Activated T-cell treated with anti-CD3 and anti-CD28 coated beads, Interleukin-2, amount 50 U/mL, for 24 hours (primary cell): ENCODE measurements at regions not wholly inside any gene's neighbourhood (a gene's known extent, or its start where the extent isn't known, plus 50 kb on each side); places are given as distances from the start of the nearest gene placed in this dataset.
"Not testable (repeated sequence)": the region's sequence is repeated elsewhere in the genome, so short reads cannot be mapped to it uniquely, and the experiment has no call there.

Experiments used
- DNase-seq: peaks from one replicate; pipeline ENCODE4 v3.0.0-alpha.2; 2020
- H3K27ac Mint-ChIP-seq: 2 replicates; pipeline ENCODE4 v1.8.0; 2020; ENCODE audit warnings: mild to moderate bottlenecking, mixed read lengths
- H3K27me3 Mint-ChIP-seq: 2 replicates; pipeline ENCODE4 v1.8.0; 2020; ENCODE audit warnings: mixed read lengths
- H3K36me3 Mint-ChIP-seq: 2 replicates; pipeline ENCODE4 v1.8.0; 2020; ENCODE audit warnings: low read depth, mixed read lengths
- H3K4me1 Mint-ChIP-seq: 2 replicates; pipeline ENCODE4 v1.8.0; 2020; ENCODE audit warnings: low read depth, mixed read lengths
- H3K4me3 Mint-ChIP-seq: 2 replicates; pipeline ENCODE4 v1.8.0; 2020; ENCODE audit warnings: mild to moderate bottlenecking, moderate library complexity, mixed read lengths
- H3K9me3 Mint-ChIP-seq: 2 replicates; pipeline ENCODE4 v1.8.0; 2020; ENCODE audit warnings: mixed read lengths

DNA sequence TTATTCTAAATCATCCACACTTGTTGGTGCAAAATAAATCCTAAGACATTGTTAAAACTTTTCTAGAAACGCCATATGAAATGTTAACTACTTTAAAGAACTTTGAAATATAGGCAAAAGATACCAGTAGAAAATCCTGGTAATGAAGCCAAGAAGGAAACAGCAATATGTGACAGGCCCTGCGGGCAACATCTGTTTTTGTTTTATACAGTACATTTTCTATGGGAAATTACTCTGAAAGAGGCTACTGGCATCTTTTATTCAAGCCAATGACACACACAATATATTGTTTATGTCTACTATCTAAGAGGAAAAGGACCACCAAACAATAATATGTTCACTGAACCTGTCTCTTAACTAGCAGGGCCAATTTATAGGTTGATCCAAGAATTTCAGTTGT, 829.7 kb downstream of the PCDH17 start:
- no peaks in the 10 kb centered on the region for H3K4me1 Mint-ChIP-seq
- H3K9me3 Mint-ChIP-seq, result peaks cover 2% of the 10 kb centered on the region
- H3K36me3 Mint-ChIP-seq, result no peaks in the 10 kb centered on the region
- no peaks in the 10 kb centered on the region for H3K27me3 Mint-ChIP-seq
- H3K4me3 Mint-ChIP-seq, result no peak overlapping the region
- H3K27ac Mint-ChIP-seq, result no peak overlapping the region
- no peak for DNase-seq

DNA sequence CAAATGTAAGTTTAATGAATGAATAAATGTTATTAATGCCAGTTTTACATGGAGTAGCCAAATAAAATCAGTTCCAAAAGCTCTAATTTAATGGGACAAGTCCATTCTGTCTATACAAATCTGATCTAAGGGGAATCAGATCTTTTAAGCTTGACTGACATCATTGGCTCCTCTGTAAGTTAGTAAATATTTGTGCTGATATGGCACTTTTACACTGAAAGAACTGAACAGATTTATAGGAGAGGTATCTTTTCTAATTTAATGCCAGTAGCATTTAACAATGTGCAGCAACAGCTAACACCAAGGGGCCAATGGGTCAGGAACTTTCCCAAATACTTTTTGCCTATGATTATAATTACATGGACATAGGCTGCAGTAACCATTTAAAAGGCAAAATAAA, 832.3 kb downstream of the PCDH17 start:
- no peaks in the 10 kb centered on the region for H3K27me3 Mint-ChIP-seq
- H3K4me1 Mint-ChIP-seq, result no peaks in the 10 kb centered on the region
- H3K27ac Mint-ChIP-seq, result no peak overlapping the region
- H3K9me3 Mint-ChIP-seq, result peaks cover 5% of the 10 kb centered on the region
- H3K36me3 Mint-ChIP-seq, result no peaks in the 10 kb centered on the region
- no peak overlapping the region for H3K4me3 Mint-ChIP-seq
- no peak for DNase-seq

DNA sequence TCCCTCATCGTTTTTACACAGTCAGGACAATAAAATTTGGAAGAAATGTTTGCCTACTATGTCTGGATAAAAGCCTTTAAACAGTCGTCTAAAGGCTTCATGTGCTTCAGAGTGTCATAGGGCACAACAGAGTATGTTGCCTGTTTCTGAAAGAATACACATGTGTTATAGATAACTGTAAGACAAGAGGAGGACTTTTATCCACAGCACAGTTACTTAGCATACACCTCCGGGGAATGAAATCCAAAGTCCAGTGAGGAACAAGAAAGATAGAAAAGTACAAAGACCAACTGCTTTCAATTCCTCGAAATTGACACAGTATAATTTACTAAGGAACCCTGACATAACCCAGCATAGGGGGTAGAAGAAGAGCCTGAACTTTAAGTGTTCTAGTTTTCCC, 835.6 kb downstream of the PCDH17 start:
- DNase-seq, result no peak
- Mint-ChIP-seq H3K36me3 (no peaks in the 10 kb centered on the region), H3K27ac (no peak overlapping the region), H3K9me3 (peaks cover 14% of the 10 kb centered on the region), H3K4me1 (no peaks in the 10 kb centered on the region), H3K4me3 (no peak overlapping the region), H3K27me3 (no peaks in the 10 kb centered on the region)

DNA sequence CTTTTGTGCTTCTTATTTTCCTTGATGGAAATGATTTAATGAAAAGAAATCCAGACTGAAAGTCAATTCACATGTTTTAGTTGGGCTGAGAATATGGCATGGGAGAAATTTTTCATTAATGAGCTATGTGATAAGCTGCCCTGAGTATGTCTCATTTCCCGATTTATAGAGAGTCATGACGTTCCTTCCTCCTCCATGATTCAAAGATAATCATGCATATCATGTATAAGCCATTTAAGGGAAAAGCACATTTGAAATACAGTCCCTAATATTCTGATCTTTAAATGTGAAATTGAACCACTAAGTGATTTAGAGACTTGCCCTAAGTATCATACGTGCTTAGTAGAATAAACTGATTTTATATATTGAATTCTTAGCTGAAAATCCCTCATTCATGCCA, 840.9 kb downstream of the PCDH17 start:
- H3K4me3 Mint-ChIP-seq, result no peak overlapping the region
- no peaks in the 10 kb centered on the region for H3K27me3 Mint-ChIP-seq
- DNase-seq, result no peak
- H3K4me1 Mint-ChIP-seq, result no peaks in the 10 kb centered on the region
- H3K9me3 Mint-ChIP-seq, result peaks cover 27% of the 10 kb centered on the region
- no peaks in the 10 kb centered on the region for H3K36me3 Mint-ChIP-seq
- no peak overlapping the region for H3K27ac Mint-ChIP-seq

DNA sequence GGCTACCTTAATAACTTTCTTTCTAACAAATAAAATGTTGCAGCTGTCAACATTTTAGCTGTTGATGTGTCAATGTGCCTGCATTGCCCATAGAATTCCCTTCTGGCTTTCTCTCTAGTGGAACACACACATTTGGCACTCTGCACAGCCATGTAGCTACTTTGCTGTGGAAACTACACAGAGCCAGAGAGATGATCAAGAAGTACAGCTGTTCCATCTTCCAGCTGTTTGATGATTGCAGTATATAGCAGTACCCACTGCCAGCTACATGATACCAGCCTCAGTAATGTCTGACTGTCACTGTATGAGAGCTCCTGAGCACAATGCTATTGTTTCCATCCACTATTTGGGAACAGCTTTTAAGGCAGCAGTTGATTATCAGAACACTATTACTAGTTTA, 843.0 kb downstream of the PCDH17 start:
- Mint-ChIP-seq H3K9me3 (peaks cover 21% of the 10 kb centered on the region), H3K4me1 (no peaks in the 10 kb centered on the region), H3K4me3 (no peak overlapping the region), H3K27ac (no peak overlapping the region), H3K27me3 (no peaks in the 10 kb centered on the region), H3K36me3 (no peaks in the 10 kb centered on the region)
- DNase-seq, result no peak

DNA sequence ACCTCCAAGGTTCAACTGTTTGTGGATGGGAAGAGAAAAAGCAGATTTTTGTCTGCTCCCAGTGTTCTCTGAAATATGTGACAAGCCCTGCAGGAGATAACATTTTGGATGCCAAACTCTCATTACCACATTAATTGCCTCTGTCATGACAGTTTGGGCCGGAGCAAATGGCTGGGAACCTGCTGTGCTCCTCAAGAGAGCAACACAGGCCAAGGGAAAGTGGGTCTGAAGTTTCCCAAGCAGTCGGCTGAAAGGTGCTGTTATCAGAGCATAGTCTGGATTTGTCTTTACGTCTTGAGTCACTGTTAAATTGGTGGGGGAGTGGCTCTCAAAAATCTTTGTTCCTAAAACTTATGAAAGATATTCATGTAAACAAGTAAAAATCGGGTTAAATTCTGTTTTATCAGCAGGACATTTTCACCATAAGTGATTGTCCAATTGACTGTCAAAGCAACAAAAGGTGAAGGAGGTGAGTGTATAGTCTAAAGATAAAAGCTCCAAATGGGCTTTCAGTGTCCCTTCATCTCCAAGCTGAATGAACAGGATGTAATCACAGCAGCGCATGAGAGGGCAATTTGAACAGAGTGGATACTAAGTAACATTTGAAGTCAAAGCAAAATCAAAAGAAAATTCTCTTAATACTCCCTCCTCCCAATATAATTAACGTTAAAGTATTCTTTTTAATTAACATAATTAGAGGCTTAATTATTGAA, 844.8 kb downstream of the PCDH17 start:
- H3K36me3 Mint-ChIP-seq, result no peaks in the 10 kb centered on the region

DNA sequence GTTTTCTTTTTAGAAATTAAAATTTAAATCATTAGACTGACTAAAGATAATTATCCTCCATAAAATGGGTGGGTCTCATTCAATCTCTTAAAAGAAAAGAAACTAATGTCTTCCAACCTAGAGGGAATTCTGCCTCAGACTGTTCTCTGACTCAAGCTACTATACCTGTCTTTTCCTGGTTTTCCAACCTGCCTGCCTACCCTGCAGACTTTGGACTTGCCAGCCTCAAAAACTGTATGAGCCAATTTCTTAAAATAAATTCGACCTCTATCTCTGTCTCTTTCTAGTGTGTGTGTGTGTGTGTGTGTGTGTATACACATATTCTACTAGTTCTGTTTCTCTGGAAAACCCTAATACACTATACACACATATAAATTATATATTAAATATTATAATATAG, 847.3 kb downstream of the PCDH17 start:
- no peak for DNase-seq
- Mint-ChIP-seq H3K36me3 (no peaks in the 10 kb centered on the region), H3K27ac (no peak overlapping the region), H3K27me3 (no peaks in the 10 kb centered on the region), H3K9me3 (peaks cover 9% of the 10 kb centered on the region), H3K4me1 (no peaks in the 10 kb centered on the region), H3K4me3 (no peak overlapping the region)

More for the DNA sequence above, 844.8 kb downstream of the PCDH17 start:
- peaks cover 22% of the 10 kb centered on the region for H3K9me3 Mint-ChIP-seq
- no peaks in the 10 kb centered on the region for H3K27me3 Mint-ChIP-seq
- no peaks in the 10 kb centered on the region for H3K4me1 Mint-ChIP-seq
- no peak overlapping the region for H3K4me3 Mint-ChIP-seq
- no peak for DNase-seq
- H3K27ac Mint-ChIP-seq, result no peak overlapping the region

DNA sequence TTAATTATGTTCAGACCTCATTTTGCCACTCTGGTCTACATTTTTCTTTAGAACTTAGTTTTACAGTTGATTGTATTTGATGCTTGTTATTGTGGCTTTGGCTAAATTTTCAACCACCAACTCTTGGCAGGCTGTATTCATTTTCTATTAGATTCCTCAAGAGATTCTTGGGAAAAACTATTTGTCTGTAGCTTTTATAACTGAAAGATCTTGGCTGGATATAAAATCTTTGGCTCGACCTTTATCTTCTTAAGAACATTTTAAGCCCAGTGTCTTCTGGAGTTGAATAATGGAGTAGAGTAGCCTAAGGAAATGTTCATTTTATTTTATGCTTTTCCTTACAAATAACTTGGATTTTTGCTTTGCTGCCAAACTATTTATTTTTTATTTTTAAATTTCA, 848.5 kb downstream of the PCDH17 start:
- no peak for DNase-seq
- H3K27ac Mint-ChIP-seq, result no peak overlapping the region
- no peak overlapping the region for H3K4me3 Mint-ChIP-seq
- peaks cover 9% of the 10 kb centered on the region for H3K9me3 Mint-ChIP-seq
- no peaks in the 10 kb centered on the region for H3K4me1 Mint-ChIP-seq
- no peaks in the 10 kb centered on the region for H3K36me3 Mint-ChIP-seq
- H3K27me3 Mint-ChIP-seq, result no peaks in the 10 kb centered on the region

DNA sequence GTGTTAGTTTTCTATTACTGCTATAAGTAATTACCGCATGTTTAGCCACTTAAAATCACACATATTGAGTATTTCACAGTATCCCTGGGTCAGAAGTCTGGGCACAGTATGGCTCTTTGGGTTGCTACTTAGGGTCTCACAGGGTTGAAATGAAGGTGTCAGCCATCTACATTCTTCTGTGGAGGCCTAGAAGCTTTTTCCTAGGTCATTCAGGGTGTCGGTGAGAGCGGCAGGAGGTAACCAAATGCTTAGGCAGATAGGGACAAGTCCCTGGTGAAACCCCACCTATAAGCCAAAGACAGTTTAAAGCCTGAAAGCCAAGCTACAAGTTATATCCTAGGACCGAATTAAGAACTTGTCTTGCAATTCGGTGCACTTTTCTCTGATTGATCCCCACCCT, 856.7 kb downstream of the PCDH17 start:
- H3K4me1 Mint-ChIP-seq, result no peaks in the 10 kb centered on the region
- no peak for DNase-seq
- H3K9me3 Mint-ChIP-seq, result peaks cover 15% of the 10 kb centered on the region
- H3K36me3 Mint-ChIP-seq, result no peaks in the 10 kb centered on the region
- H3K4me3 Mint-ChIP-seq, result no peak overlapping the region
- H3K27me3 Mint-ChIP-seq, result no peaks in the 10 kb centered on the region
- H3K27ac Mint-ChIP-seq, result no peak overlapping the region

DNA sequence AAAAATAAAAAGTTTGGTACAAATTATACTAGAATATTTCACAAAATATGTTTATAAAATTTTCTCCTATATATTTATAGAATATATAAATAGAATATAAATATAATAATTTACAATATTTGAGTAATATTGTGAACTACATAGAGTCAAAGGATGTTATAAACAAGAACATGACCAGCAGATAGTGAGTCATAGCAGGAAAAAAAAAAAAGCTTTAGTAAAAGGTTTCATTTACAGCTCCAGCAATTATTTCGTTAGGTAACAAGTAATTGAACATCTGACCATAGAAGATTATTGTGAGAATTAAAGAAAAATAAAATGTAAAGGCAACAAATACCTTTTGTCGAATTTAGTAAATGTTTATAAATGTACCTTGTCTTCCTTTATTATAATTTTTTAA, 864.1 kb downstream of the PCDH17 start:
- no peak for DNase-seq
- Mint-ChIP-seq H3K4me3 (no peak overlapping the region), H3K27ac (no peak overlapping the region), H3K9me3 (peaks cover 7% of the 10 kb centered on the region), H3K4me1 (no peaks in the 10 kb centered on the region), H3K27me3 (no peaks in the 10 kb centered on the region), H3K36me3 (no peaks in the 10 kb centered on the region)

DNA sequence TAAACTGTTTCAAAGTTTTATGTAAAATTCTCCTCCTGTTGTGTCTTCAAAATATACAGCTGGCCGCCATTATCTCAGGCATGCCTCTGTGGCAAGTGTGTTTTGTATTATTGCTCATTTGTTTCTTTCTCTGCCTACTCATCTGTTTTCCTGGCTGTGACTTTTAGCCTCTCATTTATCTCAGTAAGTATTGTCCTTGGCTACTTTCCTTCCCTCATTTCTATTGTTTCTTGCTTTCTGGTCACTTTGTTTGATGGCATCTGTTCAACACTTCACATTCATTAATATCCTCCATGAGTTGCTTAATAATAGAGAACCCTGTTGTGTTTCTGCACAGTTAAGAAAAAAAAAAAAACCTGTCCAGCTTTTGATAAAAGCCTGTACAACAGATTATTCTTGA, 869.4 kb downstream of the PCDH17 start:
- Mint-ChIP-seq H3K27me3 (no peaks in the 10 kb centered on the region), H3K4me1 (no peaks in the 10 kb centered on the region), H3K27ac (no peak overlapping the region), H3K36me3 (no peaks in the 10 kb centered on the region), H3K4me3 (no peak overlapping the region), H3K9me3 (peaks cover 8% of the 10 kb centered on the region)
- no peak for DNase-seq

DNA sequence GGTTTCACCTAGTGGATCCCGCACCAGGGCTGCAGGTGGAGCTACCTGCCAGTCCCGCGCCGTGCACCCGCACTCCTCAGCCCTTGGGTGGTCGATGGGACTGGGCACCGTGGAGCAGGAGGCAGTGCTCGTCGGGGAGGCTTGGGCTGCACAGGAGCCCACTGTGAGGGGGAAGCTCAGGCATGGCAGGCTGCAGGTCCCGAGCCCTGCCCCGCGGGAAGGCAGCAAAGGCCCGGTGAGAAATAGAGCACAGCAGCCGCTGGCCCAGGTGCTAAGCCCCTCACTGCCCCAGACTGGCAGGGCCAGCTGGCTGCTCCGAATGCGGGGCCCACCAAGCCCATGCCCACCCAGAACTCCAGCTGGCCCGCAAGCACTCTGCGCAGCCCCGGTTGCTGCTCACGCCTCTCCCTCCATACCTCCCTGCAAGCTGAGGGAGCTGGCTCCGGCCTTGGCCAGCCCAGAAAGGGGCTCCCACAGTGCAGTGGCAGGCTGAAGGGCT, 872.7 kb downstream of the PCDH17 start:
- H3K4me3 Mint-ChIP-seq, H3K4me1 Mint-ChIP-seq, H3K27ac Mint-ChIP-seq, DNase-seq, H3K9me3 Mint-ChIP-seq, H3K27me3 Mint-ChIP-seq, H3K36me3 Mint-ChIP-seq: not testable (repeated sequence)

DNA sequence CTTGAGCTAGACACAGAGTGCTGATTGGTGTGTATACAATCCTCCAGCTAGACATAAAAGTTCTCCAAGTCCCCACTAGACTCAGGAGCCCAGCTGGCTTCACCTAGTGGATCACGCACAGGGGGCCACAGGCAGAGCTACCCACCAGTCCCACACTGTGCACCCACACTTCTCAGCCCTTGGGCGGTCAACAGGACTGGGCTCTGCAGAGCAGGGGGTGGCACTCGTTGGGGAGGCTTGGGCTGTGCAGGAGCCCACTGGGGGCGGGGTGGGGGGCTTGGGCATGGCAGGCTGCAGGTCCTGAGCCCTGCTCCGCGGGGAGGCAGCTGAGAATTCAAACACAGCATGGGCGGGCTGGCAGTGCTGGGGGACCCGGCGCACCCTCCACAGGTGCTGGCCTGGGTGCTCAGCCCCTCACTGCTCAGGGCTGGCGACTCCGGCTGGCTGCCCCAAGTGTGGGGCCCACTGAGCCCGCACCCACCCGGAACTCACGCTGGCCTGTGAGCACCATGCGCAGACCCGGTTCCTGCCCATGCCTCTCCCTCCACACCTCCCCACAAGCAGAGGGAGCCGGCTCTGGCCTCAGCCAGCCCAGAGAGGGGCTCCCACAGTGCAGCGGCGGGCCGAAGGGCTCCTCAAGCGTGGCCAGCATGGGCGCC, 873.8 kb downstream of the PCDH17 start:
- H3K9me3 Mint-ChIP-seq, result peaks cover 14% of the 10 kb centered on the region
- H3K27me3 Mint-ChIP-seq, H3K4me1 Mint-ChIP-seq, H3K36me3 Mint-ChIP-seq, H3K4me3 Mint-ChIP-seq, H3K27ac Mint-ChIP-seq, DNase-seq: not testable (repeated sequence)

DNA sequence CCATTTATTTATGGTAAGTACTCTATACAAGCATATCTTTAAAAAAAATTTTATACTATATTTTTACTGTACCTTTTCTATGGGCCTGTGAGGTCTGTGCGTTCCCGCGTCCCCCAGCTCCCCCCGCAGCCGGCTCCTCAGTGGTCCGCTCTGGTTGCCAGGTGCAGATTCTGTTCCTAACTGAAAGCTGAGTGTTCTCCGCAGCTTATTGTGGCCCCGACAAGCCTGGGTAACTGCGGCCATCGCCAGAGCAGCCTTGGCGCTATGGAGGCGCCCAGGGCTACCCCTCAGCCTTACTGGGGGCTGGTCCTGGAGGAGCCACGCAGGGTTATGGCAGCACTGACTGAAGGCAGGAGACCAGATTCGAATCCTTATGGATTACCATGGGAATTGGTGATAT, 896.8 kb downstream of the PCDH17 start:
- Mint-ChIP-seq H3K27ac (no peak overlapping the region), H3K27me3 (no peaks in the 10 kb centered on the region), H3K9me3 (peaks cover 10% of the 10 kb centered on the region), H3K36me3 (no peaks in the 10 kb centered on the region), H3K4me3 (no peak overlapping the region), H3K4me1 (no peaks in the 10 kb centered on the region)
- no peak for DNase-seq

DNA sequence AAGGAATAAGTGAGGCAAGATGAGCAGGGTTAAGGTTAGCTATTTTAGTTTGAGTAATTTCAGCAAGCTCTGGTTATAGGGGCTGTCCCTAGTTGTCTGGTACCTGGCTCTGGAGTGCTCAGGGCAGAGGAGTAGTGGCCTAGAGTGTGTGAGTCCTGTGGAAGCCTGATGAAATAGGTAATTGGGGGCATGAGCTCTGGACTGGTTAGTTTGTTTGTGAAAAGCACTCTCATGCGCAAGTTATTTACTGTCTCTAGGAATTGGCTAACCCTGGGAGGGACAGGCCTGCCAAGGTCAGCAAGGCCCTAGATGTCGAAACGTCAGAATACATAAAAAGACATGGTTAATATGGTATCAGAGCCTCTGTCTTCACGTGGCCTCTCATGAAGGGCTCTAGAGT, 900.1 kb downstream of the PCDH17 start:
- Mint-ChIP-seq H3K4me3 (no peak overlapping the region), H3K9me3 (peaks cover 9% of the 10 kb centered on the region), H3K27ac (no peak overlapping the region), H3K36me3 (no peaks in the 10 kb centered on the region), H3K27me3 (no peaks in the 10 kb centered on the region), H3K4me1 (no peaks in the 10 kb centered on the region)
- DNase-seq, result no peak
